ENCODE measurements at regions not wholly inside any gene's neighbourhood (a gene's known extent, or its start where the extent isn't known, plus 50 kb on each side); places are given as distances from the start of the nearest gene placed in this dataset.
A peak's percentile ranks its signal among the peaks of the same experiment; 100 is the strongest.

GRCh38 chr1:81312272-81312754 is 488.4 kb upstream of the ADGRL2 start:
- Histone ChIP-seq H3K9me3 (no peaks in the 10 kb centered on the region), H3K27me3 (no peaks in the 10 kb centered on the region), H3K4me3 (no peak overlapping the region), H3K27ac (no peak overlapping the region), H3K4me1 (no peaks in the 10 kb centered on the region), H3K36me3 (no peaks in the 10 kb centered on the region)
- no peak for DNase-seq
- no peak for TF ChIP-seq CTCF (IDR thresholded peaks at IDR 0.05)
- TF ChIP-seq POLR2A (IDR thresholded peaks at IDR 0.05): no peak

- TF ChIP-seq CTCF (IDR thresholded peaks at IDR 0.05): no peak
- TF ChIP-seq POLR2A (IDR thresholded peaks at IDR 0.05): no peak
- Histone ChIP-seq H3K9me3 (no peaks in the 10 kb centered on the region), H3K36me3 (no peaks in the 10 kb centered on the region), H3K27ac (no peak overlapping the region), H3K4me1 (no peaks in the 10 kb centered on the region), H3K4me3 (no peak overlapping the region), H3K27me3 (no peaks in the 10 kb centered on the region)
- DNase-seq: no peak
These were observed 490.5 kb upstream of the ADGRL2 start for GRCh38 chr1:81310250-81310649.

- Histone ChIP-seq H3K9me3 (no peaks in the 10 kb centered on the region), H3K4me3 (no peak overlapping the region), H3K27ac (no peak overlapping the region), H3K36me3 (no peaks in the 10 kb centered on the region), H3K27me3 (no peaks in the 10 kb centered on the region), H3K4me1 (no peaks in the 10 kb centered on the region)
- TF ChIP-seq POLR2A (IDR thresholded peaks at IDR 0.05) (no peak), CTCF (IDR thresholded peaks at IDR 0.05) (no peak)
- no peak for DNase-seq
These were observed 492.5 kb upstream of the ADGRL2 start for GRCh38 chr1:81308191-81308590.

- no peak overlapping the region for H3K4me3 ChIP-seq
- no peak for TF ChIP-seq POLR2A (IDR thresholded peaks at IDR 0.05)
- TF ChIP-seq CTCF (IDR thresholded peaks at IDR 0.05): no peak
- H3K27me3 ChIP-seq: no peaks in the 10 kb centered on the region
- H3K36me3 ChIP-seq: no peaks in the 10 kb centered on the region
- no peaks in the 10 kb centered on the region for H3K4me1 ChIP-seq
- H3K27ac ChIP-seq: no peak overlapping the region
- no peak for DNase-seq
- H3K9me3 ChIP-seq: no peaks in the 10 kb centered on the region
These were observed 492.9 kb upstream of the ADGRL2 start for GRCh38 chr1:81307786-81308185.

GRCh38 chr1:81305997-81306452 is 494.7 kb upstream of the ADGRL2 start:
- no peaks in the 10 kb centered on the region for H3K9me3 ChIP-seq
- H3K4me3 ChIP-seq: peak overlapping the region; percentile 10 to 56 (median 34)
- TF ChIP-seq CTCF (IDR thresholded peaks at IDR 0.05) (peak in 4 of 6 experiments; percentile 15 to 74 (median 57)), POLR2A (IDR thresholded peaks at IDR 0.05) (no peak)
- H3K36me3 ChIP-seq: no peaks in the 10 kb centered on the region
- H3K27ac ChIP-seq: no peak overlapping the region
- no peaks in the 10 kb centered on the region for H3K4me1 ChIP-seq
- DNase-seq: no peak
- no peaks in the 10 kb centered on the region for H3K27me3 ChIP-seq

- TF ChIP-seq POLR2A (IDR thresholded peaks at IDR 0.05): no peak
- no peak for TF ChIP-seq CTCF (IDR thresholded peaks at IDR 0.05)
- Histone ChIP-seq H3K4me1 (no peaks in the 10 kb centered on the region), H3K4me3 (no peak overlapping the region), H3K27me3 (no peaks in the 10 kb centered on the region), H3K36me3 (no peaks in the 10 kb centered on the region), H3K27ac (no peak overlapping the region), H3K9me3 (no peaks in the 10 kb centered on the region)
- DNase-seq: no peak
These were observed 496.5 kb upstream of the ADGRL2 start for GRCh38 chr1:81304187-81304586.
